HG03139 (cell line): ENCODE measurements at regions not wholly inside any gene's neighbourhood (a gene's known extent, or its start where the extent isn't known, plus 50 kb on each side); places are given as distances from the start of the nearest gene placed in this dataset.

Source experiments
- ATAC-seq: cut with Tn5 transposase; IDR thresholded peaks from one replicate; pipeline ENCODE4 v1.9.1; 2021; ENCODE audit not compliant: unreplicated experiment

GRCh38 chr16:17877821-17878360, 407.1 kb upstream of the XYLT1 start:
- ATAC-seq: no peak

- no peak for ATAC-seq
Measured at GRCh38 chr16:17866996-17867395, 396.2 kb upstream of the XYLT1 start.

- ATAC-seq: no peak
Measured at GRCh38 chr16:17861981-17862479, 391.3 kb upstream of the XYLT1 start.

GRCh38 chr16:17858061-17858460, 387.3 kb upstream of the XYLT1 start:
- no peak for ATAC-seq

GRCh38 chr16:17853958-17854357, 383.2 kb upstream of the XYLT1 start:
- ATAC-seq: no peak

- ATAC-seq: no peak
Measured at GRCh38 chr16:17852977-17853702, 382.4 kb upstream of the XYLT1 start.

- ATAC-seq: no peak
Measured at GRCh38 chr16:17850581-17851250, 380.0 kb upstream of the XYLT1 start.

GRCh38 chr16:17847234-17847795, 376.6 kb upstream of the XYLT1 start:
- ATAC-seq: no peak

- ATAC-seq: no peak
Measured at GRCh38 chr16:17846030-17846429, 375.3 kb upstream of the XYLT1 start.

- no peak for ATAC-seq
Measured at GRCh38 chr16:17845031-17845430, 374.3 kb upstream of the XYLT1 start.

- no peak for ATAC-seq
Measured at GRCh38 chr16:17843905-17844304, 373.1 kb upstream of the XYLT1 start.

- ATAC-seq: no peak
Measured at GRCh38 chr16:17839907-17840306, 369.1 kb upstream of the XYLT1 start.

- no peak for ATAC-seq
Measured at GRCh38 chr16:17839272-17839671, 368.5 kb upstream of the XYLT1 start.

GRCh38 chr16:17836868-17837602, 366.3 kb upstream of the XYLT1 start:
- no peak for ATAC-seq

- ATAC-seq: no peak
Measured at GRCh38 chr16:17835118-17835876, 364.5 kb upstream of the XYLT1 start.

- ATAC-seq: no peak
Measured at GRCh38 chr16:17832738-17833137, 362.0 kb upstream of the XYLT1 start.

GRCh38 chr16:17831330-17831729, 360.6 kb upstream of the XYLT1 start:
- no peak for ATAC-seq

- no peak for ATAC-seq
Measured at GRCh38 chr16:17830651-17831050, 359.9 kb upstream of the XYLT1 start.

- no peak for ATAC-seq
Measured at GRCh38 chr16:17829811-17830210, 359.1 kb upstream of the XYLT1 start.

GRCh38 chr16:17828012-17828411, 357.3 kb upstream of the XYLT1 start:
- ATAC-seq: no peak
